ENCODE measurements at regions not wholly inside any gene's neighbourhood (a gene's known extent, or its start where the extent isn't known, plus 50 kb on each side); places are given as distances from the start of the nearest gene placed in this dataset.
"Not testable (repeated sequence)": the region's sequence is repeated elsewhere in the genome, so short reads cannot be mapped to it uniquely, and the experiment has no call there.

- not testable (repeated sequence) for TF ChIP-seq EZH2 (IDR thresholded peaks at IDR 0.05; ENCODE audit: insufficient read depth, poor library complexity, severe bottlenecking); EZH2phosphoT487 (IDR thresholded peaks at IDR 0.05; ENCODE audit: insufficient read depth, low read depth)
These were observed 407.9 kb downstream of the BUD13 start for GRCh38 chr11:116364925-116365324.

Data from GM23248 (cell line).